Cerebellar cortex (tissue), 1 donor: ENCODE measurements at regions not wholly inside any gene's neighbourhood (a gene's known extent, or its start where the extent isn't known, plus 50 kb on each side); places are given as distances from the start of the nearest gene placed in this dataset.

ENCODE experiments used
- DNase-seq: peaks from one replicate; pipeline ENCODE4 v3.0.0-alpha.2; 2015; ENCODE audit warnings: low spot score

- DNase-seq = no peak
Measured at GRCh38 chr18:8969639-8970390, 132.7 kb upstream of the NDUFV2 start.

GRCh38 chr18:8970843-8971242 lies 131.7 kb upstream of the NDUFV2 start:
- no peak for DNase-seq

- no peak for DNase-seq
Measured at GRCh38 chr18:8972116-8972515, 130.4 kb upstream of the NDUFV2 start.

GRCh38 chr18:8974279-8974678 lies 128.2 kb upstream of the NDUFV2 start:
- no peak for DNase-seq

GRCh38 chr18:8974696-8975095 lies 127.8 kb upstream of the NDUFV2 start:
- no peak for DNase-seq

- no peak for DNase-seq
Measured at GRCh38 chr18:8975624-8976023, 126.9 kb upstream of the NDUFV2 start.

GRCh38 chr18:8976606-8977005 lies 125.9 kb upstream of the NDUFV2 start:
- DNase-seq = no peak

GRCh38 chr18:8977166-8977565 lies 125.3 kb upstream of the NDUFV2 start:
- no peak for DNase-seq

- DNase-seq = no peak
Measured at GRCh38 chr18:8977701-8978100, 124.8 kb upstream of the NDUFV2 start.

- DNase-seq = no peak
Measured at GRCh38 chr18:8978394-8978793, 124.1 kb upstream of the NDUFV2 start.

GRCh38 chr18:8979258-8979988 lies 123.1 kb upstream of the NDUFV2 start:
- DNase-seq = no peak

GRCh38 chr18:8980496-8980895 lies 122.0 kb upstream of the NDUFV2 start:
- no peak for DNase-seq

GRCh38 chr18:8980918-8981317 lies 121.6 kb upstream of the NDUFV2 start:
- no peak for DNase-seq

- DNase-seq = peak; percentile 65
Measured at GRCh38 chr18:8982416-8983183, 119.9 kb upstream of the NDUFV2 start.

- DNase-seq = no peak
Measured at GRCh38 chr18:8983195-8983594, 119.3 kb upstream of the NDUFV2 start.

GRCh38 chr18:8984131-8984721 lies 118.3 kb upstream of the NDUFV2 start:
- no peak for DNase-seq

- DNase-seq = peak; percentile 79
Measured at GRCh38 chr18:8987241-8987640, 115.3 kb upstream of the NDUFV2 start.

GRCh38 chr18:8988260-8988871 lies 114.1 kb upstream of the NDUFV2 start:
- peak; percentile 88 for DNase-seq

GRCh38 chr18:8989017-8989416 lies 113.5 kb upstream of the NDUFV2 start:
- DNase-seq = no peak

GRCh38 chr18:8989855-8990254 lies 112.6 kb upstream of the NDUFV2 start:
- peak; percentile 69 for DNase-seq

- DNase-seq = peak; percentile 94
Measured at GRCh38 chr18:8990276-8991031, 112.0 kb upstream of the NDUFV2 start.
